ENCODE measurements at regions not wholly inside any gene's neighbourhood (a gene's known extent, or its start where the extent isn't known, plus 50 kb on each side); places are given as distances from the start of the nearest gene placed in this dataset.

DNA sequence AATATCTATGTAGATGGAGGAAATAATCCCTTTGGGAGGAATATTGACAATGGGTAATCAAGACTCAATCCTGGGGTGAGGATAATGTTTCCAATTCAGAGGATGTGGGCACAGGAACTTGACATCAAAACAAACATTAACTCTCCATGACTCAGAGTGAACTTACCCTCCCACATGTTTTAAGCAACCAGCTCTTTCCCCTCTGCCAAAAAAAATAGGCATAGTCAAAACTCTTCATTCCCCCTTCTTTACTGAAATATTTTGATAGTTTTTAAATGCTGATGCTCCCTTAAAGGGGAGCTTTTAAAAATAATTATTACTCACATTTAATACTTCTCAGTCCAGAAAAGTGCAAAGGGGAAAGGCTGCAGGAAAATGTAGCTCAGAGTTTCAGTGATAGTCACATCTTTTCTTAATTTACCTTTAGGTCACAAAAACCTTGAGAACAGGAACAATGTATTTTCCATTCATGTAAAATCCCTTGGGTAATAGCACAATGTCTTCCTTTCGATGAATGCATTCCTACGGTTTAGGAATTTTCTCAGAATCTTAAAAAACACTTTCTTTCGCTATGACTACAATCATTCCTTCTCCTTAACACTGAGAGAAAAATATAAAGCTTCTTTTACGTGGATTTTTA is 298.4 kb upstream of the GRAMD2B start:
- no peak for TF ChIP-seq TAF1 (CRISPR knock-in tag; IDR thresholded peaks at IDR 0.05)
- no peak for TF ChIP-seq SMC3 (IDR thresholded peaks at IDR 0.05; ENCODE audit: low read length)
- TF ChIP-seq, protein P1, sequence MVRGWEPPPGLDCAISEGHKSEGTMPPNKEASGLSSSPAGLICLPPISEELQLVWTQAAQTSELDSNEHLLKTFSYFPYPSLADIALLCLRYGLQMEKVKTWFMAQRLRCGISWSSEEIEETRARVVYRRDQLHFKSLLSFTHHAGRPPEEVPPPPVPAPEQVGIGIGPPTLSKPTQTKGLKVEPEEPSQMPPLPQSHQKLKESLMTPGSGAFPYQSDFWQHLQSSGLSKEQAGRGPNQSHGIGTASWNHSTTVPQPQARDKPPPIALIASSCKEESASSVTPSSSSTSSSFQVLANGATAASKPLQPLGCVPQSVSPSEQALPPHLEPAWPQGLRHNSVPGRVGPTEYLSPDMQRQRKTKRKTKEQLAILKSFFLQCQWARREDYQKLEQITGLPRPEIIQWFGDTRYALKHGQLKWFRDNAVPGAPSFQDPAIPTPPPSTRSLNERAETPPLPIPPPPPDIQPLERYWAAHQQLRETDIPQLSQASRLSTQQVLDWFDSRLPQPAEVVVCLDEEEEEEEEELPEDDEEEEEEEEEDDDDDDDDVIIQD (CRISPR knock-in tag; IDR thresholded peaks at IDR 0.05; ENCODE audit: low read depth): no peak
- TF ChIP-seq TEAD3 (CRISPR knock-in tag; optimal IDR thresholded peaks at IDR 0.05; ENCODE audit: borderline replicate concordance): no peak
- no peak for TF ChIP-seq SMAD1 (CRISPR knock-in tag; IDR thresholded peaks at IDR 0.05; ENCODE audit: borderline replicate concordance, low read depth)

Measured in HepG2 (cell line).